Spleen (tissue), 7 donors: ENCODE measurements at regions not wholly inside any gene's neighbourhood (a gene's known extent, or its start where the extent isn't known, plus 50 kb on each side); places are given as distances from the start of the nearest gene placed in this dataset.

Experiments used
- POLR2A ChIP-seq, 3 donors: fragments of 450-650 bp; IDR thresholded peaks; one replicate each; pipeline ENCODE4 v1.5.1; 2017; ENCODE audit warnings: antibody characterized with exemption in 3 of 3, mild to moderate bottlenecking in 1 of 3
- POLR2AphosphoS5 ChIP-seq, 3 donors: sonication (generic); formaldehyde crosslinking; IDR thresholded peaks; one replicate each; pipeline ENCODE4 v1.5.1; 2017; ENCODE audit warnings: antibody characterized with exemption in 3 of 3
- TF ChIP-seq, protein P1 (sequence below), 11 experiments: fragments of 200-600 bp in 7 of 11; fragments of 450-650 bp in 4 of 11; sonication (generic) in 4 of 11; IDR thresholded peaks in 8 of 11; conservative IDR thresholded peaks in 3 of 11; 1 replicate in 7 of 11; 2 replicates in 4 of 11; pipeline versions ENCODE4 v1.4.0 to v1.8.0; 2016 to 2021; ENCODE audit warnings: antibody characterized with exemption in 11 of 11, inconsistent platforms in 4 of 11, mild to moderate bottlenecking in 1 of 11
- donor health status: DM: no; HTN: no; CAD: no; lungs with moderate emphysema.
- donor health status: DM: no; HTN: no; CAD: no.
- donor health status: DM: no; HTN: no; CAD: no.

DNA sequence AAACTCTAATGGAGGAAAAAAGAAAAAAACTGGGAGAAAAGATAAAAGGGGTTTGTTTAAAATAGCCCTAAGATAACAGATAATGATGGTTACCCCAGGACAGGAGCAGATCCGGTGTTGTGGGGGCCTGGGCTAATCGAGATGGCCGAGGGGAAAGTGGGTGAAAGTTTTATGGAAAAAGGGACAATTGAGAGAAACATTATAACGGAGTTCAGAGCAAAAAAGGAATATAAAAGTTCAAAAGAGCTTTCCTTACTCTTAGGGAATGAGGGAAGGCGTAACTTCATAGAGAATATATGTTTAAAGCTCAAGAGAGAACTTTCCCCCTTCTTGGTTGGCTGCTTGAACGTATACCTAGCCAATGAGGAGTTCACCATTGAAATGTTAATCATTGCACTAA lies 131.4 kb downstream of the BAMBI start:
- TF ChIP-seq, protein P1, sequence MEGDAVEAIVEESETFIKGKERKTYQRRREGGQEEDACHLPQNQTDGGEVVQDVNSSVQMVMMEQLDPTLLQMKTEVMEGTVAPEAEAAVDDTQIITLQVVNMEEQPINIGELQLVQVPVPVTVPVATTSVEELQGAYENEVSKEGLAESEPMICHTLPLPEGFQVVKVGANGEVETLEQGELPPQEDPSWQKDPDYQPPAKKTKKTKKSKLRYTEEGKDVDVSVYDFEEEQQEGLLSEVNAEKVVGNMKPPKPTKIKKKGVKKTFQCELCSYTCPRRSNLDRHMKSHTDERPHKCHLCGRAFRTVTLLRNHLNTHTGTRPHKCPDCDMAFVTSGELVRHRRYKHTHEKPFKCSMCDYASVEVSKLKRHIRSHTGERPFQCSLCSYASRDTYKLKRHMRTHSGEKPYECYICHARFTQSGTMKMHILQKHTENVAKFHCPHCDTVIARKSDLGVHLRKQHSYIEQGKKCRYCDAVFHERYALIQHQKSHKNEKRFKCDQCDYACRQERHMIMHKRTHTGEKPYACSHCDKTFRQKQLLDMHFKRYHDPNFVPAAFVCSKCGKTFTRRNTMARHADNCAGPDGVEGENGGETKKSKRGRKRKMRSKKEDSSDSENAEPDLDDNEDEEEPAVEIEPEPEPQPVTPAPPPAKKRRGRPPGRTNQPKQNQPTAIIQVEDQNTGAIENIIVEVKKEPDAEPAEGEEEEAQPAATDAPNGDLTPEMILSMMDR (IDR thresholded peaks at IDR 0.05 in 8 of 11, conservative IDR thresholded peaks at IDR 0.05 in 3 of 11): no peak
- TF ChIP-seq POLR2AphosphoS5 (IDR thresholded peaks at IDR 0.05): no peak
- no peak for TF ChIP-seq POLR2A (IDR thresholded peaks at IDR 0.05)
